NOMO-1 treated with dmso at 0.1 percent for 144 hours (cell line): ENCODE measurements at regions not wholly inside any gene's neighbourhood (a gene's known extent, or its start where the extent isn't known, plus 50 kb on each side); places are given as distances from the start of the nearest gene placed in this dataset.
"Not testable (repeated sequence)": the region's sequence is repeated elsewhere in the genome, so short reads cannot be mapped to it uniquely, and the experiment has no call there.

Experiments
- DNase-seq: peaks from one replicate; lab custom pipeline; 2025; ENCODE audit not compliant: unreplicated experiment; lab: John Stamatoyannopoulos, UW

DNA sequence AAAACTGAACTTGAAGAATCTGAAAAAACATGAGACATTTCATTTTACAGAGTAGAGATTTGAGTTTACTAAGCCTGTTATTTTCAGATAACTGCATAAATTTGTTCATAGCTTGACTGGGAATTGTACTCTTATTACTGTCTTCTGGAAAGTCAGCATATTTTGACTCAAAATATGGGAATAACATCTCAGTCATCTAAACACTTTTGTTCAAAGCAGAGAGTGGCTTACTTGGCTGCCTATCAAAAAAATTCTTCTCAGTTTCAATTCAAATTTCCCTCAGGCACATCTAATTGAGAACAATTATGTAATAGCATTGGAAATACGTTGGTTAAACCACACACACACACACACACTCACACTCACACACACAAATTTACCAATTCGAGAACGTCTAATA lies 384.6 kb downstream of the ARL4A start:
- no peak for DNase-seq

DNA sequence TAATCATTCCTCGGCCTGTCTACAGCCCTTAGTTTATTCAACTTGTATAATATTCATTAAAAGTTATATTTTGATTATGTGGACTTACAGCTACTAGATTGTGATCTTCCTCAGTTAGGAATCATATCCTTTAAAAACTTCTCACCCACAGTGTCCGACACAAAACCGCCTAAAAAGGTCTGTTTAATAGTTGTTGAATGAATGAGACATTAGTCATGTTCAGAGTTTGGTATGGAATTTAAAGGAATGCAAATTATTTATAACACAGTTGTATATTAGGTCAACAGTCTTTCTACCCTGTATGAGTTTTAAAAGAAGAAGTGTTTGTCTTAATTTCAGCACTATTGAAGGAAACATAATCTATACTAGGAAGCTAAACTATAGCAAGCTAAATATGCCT lies 390.0 kb downstream of the ARL4A start:
- DNase-seq = no peak

DNA sequence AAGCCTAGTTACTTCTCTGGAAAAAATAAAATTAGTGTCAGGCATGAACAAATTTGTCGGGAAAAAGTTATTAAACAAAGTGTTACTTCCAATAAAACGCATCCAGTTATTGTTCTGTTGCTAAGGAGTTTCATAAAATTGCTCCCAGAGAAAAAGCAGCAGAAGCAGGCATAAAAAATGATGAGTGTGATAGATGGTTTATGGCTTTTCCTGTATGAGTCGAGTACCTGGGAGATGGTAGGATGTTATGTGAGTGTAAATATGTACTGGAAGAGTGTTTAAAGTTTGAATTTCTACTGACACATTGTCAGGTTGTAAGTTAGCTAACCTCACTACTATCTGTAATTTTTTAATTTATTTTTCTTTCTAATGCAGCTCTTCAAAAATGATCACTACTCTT lies 390.7 kb downstream of the ARL4A start:
- DNase-seq = no peak

DNA sequence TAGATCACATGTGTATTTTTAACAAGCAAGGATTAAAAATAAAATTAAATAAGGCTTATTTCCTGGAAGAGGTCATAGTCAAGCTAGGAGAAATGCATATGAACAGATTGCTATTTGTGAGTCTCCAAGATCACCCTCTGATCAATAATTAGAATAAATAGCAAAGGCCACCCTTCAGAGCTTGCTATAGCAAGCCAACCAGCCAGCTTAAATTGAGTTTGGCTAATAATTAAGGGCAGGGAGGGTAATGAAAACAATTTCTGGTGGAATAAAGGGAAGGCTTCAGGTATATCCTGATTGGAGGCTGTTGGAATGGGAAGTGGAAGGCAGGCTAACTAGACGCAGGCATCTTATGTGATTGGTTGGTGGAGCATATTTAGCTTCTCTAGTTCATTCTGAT lies 403.5 kb downstream of the ARL4A start:
- DNase-seq = no peak

DNA sequence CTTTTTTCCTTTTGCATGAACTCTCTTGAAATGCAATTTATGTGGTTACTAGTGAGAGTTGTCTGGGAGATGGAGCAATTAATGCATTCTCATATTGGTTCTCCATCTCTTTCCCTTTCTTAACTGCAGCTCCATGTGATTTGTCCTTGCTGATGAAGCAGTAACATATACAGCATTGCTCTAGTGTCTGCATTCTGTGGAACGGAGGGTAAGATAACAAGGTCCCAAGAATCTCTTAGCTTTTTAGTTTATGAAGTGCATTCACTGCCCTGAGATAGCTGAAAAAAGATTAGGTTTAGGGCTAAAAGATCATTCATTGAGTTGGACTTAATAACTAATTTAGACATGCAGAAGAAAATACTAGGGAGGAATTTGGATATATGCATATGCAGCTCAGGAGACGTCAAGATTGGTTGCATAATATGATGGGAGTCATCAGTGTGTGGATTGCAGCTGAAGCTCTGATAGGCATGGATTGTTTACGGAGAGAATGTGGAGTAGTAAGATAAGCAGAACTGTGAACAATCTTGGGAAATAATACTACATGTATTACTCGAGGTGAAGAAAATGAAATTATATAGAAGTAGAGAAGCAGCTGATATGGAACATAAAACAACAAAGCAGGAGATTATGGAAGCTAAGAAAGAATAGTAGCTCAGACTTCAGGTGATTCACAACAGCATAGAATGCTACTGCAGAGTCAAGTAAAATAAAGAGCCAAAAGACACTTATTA lies 404.7 kb downstream of the ARL4A start:
- DNase-seq = no peak

DNA sequence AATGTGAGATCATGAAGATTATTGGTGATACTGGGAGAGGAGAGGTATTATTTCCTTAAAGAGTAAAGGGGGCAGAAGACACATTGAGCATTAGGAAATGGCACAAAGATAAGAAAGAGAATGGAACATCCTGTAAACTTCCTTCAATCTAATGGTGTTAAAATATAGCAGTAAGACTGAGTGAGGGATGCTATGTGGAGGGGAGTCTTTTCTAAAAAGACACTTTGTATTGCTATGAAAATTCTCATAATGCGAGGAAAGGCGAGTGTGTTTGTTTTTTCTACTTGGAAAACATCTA lies 405.2 kb downstream of the ARL4A start:
- DNase-seq = no peak

GRCh38 chr7:13093160-13093559 lies 405.7 kb downstream of the ARL4A start:
- no peak for DNase-seq

DNA sequence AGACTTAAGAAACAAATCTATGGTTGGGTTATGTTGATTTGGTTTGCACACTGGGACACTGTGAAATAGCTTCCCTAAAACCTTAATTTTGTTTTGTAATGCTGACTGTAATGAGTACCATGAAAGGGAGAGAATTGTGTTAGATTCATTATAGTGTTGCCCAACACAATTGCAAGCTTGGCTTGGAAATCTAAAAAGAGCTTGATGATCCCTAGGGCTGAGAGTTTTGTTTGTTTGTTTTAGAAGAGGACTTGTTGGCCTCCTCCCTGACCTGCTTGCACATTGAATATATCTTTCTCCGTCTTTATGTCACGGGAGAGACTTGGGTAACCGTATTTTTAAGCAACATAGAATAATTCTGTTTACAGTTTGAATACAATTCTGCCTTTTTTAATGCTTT lies 410.1 kb downstream of the ARL4A start:
- no peak for DNase-seq

DNA sequence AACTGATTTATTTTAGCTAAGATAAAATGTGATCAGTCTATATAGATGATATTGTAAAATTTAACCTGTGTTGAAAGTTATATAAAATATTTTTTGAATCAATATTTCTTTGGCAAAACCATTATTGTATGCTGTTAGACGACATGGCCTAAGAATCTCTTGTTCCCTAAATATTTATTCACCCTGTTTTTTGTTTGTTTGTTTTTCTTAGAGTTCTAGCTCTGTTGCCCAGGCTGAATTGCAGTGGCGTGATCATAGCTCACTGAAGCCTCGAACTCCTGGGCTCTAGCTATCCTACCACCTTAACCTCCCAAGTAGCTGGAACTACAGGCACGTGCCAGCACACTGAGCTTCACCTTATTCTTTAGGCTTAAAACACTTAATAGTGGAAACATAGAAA lies 410.7 kb downstream of the ARL4A start:
- DNase-seq = no peak

DNA sequence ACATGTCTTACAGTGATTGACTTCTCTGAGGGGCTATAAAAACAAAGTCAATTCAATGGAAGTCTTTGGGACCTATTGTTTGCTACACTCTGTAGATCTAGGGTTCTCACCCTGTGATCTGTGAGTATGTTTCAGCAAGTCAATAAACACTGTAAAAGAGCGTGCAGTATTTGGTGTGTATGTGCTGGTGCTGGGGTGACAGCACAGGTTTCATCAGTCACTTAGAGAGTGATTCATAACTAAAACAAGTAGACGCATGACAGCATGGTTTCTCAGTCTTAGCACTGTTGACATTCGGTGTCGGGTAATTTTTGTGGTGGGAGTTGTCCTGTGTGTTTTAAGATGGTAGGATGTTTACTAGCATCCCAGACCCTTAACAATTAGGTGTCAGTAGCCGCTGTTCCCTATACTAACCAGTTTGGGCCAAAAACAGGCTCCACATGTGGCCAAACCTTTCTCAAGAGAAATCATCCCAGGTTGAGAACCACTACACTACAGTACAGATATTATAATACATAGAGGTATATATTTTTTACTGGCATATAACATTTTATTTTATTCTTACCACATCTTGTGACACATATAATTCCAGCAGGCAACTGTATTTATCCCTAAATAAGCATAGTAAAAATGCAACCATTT lies 411.8 kb downstream of the ARL4A start:
- DNase-seq = no peak

GRCh38 chr7:13104128-13104527 lies 416.7 kb downstream of the ARL4A start:
- no peak for DNase-seq

- no peak for DNase-seq
Observed at GRCh38 chr7:13105209-13105608, 417.8 kb downstream of the ARL4A start.

- DNase-seq = no peak
Observed at GRCh38 chr7:13106513-13106912, 419.1 kb downstream of the ARL4A start.

GRCh38 chr7:13107291-13107690 lies 419.9 kb downstream of the ARL4A start:
- DNase-seq = no peak

DNA sequence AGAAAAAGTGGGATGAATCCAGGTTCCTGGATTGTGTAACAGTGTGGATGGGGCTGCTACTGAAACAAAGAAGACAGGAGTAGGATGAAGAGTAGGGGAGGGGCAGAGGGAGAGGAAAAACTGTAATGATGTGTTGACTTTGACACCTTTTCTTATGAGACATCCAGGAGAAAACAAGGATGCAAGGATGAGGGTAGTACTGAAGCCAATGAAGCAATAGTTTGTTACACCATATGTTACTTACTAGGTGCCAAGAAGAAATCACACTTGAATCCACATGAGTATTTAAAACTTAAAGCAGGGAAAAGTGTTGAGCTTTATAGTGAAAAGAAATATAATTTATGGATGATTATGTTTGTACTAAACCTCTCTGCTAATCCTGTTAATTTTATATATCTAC lies 420.6 kb downstream of the ARL4A start:
- no peak for DNase-seq

DNA sequence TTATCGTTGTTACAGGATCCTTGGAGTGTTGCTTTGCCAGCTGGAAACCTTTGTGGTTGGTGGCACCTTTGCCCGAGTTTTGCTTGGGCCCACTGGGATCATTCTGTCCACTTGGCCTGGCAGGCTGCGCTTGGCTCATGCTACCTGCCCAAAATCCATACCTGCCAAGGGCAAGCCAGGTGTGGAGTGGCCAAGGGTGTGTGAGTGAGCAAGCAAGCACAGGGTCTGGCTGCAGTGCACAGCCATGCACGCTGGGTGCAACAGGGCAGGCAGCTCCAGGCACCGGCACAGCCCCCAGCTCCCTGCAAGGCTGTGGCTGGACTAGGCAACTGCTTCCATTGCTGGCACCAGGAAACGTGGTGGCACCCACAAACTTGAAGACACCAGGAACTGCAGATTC lies 421.8 kb downstream of the ARL4A start:
- DNase-seq = no peak

GRCh38 chr7:13110107-13110506 lies 422.7 kb downstream of the ARL4A start:
- DNase-seq = no peak

- no peak for DNase-seq
Observed at GRCh38 chr7:13111230-13111629, 423.8 kb downstream of the ARL4A start.

- not testable (repeated sequence) for DNase-seq
Observed at GRCh38 chr7:13114240-13114639, 426.8 kb downstream of the ARL4A start.

GRCh38 chr7:13115157-13115772 lies 427.8 kb downstream of the ARL4A start:
- no peak for DNase-seq

GRCh38 chr7:13115855-13116254 lies 428.4 kb downstream of the ARL4A start:
- no peak for DNase-seq

GRCh38 chr7:13117103-13117502 lies 429.7 kb downstream of the ARL4A start:
- DNase-seq = no peak

GRCh38 chr7:13117592-13117991 lies 430.2 kb downstream of the ARL4A start:
- DNase-seq = no peak
